CD4-positive, alpha-beta memory T cell (primary cell): ENCODE measurements at regions not wholly inside any gene's neighbourhood (a gene's known extent, or its start where the extent isn't known, plus 50 kb on each side); places are given as distances from the start of the nearest gene placed in this dataset.
"Not testable (repeated sequence)": the region's sequence is repeated elsewhere in the genome, so short reads cannot be mapped to it uniquely, and the experiment has no call there.

ENCODE experiments used
- CTCF ChIA-PET: fragments of 350-600 bp; sonication (Branson Sonifier 250); formaldehyde crosslinking; loops from one replicate; lab custom pipeline; 2021; ENCODE audit warnings: inconsistent platforms; ENCODE audit not compliant: partially characterized antibody; lab: Charles Lee
- POLR2A ChIA-PET: fragments of 350-600 bp; sonication (Branson Sonifier 250); formaldehyde crosslinking; loops from one replicate; lab custom pipeline; 2021; ENCODE audit not compliant: partially characterized antibody; lab: Charles Lee
- DNase-seq, 5 donors: peaks; one replicate each; pipeline versions ENCODE4 v3.0.0 to v3.0.0-alpha.2; 2020 to 2022; ENCODE audit warnings: mixed read lengths in 1 of 5
- H3K27ac ChIP-seq: one replicate; pipeline ENCODE4 v1.7.0; 2013; ENCODE audit warnings: low read depth, low read length
- H3K27me3 ChIP-seq: 2 replicates; pipeline ENCODE4 v1.7.0; 2013; ENCODE audit warnings: mild to moderate bottlenecking, low read length, moderate library complexity; ENCODE audit not compliant: insufficient read depth
- H3K36me3 ChIP-seq: 2 replicates; pipeline ENCODE4 v1.7.0; 2013; ENCODE audit warnings: mild to moderate bottlenecking, low read length, moderate library complexity; ENCODE audit not compliant: insufficient read depth
- H3K4me1 ChIP-seq: 2 replicates; pipeline ENCODE4 v1.7.0; 2013; ENCODE audit warnings: mild to moderate bottlenecking, low read length, moderate library complexity; ENCODE audit not compliant: insufficient read depth
- H3K4me3 ChIP-seq, 2 donors: one replicate each; pipeline ENCODE4 v1.7.0; 2013; ENCODE audit warnings: low read length in 2 of 2, mild to moderate bottlenecking in 1 of 2
- H3K9me3 ChIP-seq, 2 donors: one replicate each; pipeline ENCODE4 v1.7.0; 2013; ENCODE audit warnings: low read length in 2 of 2, control low read depth in 1 of 2; ENCODE audit not compliant: control insufficient read depth in 1 of 2
- H3K27ac Mint-ChIP-seq, 7 donors: one replicate each; pipeline ENCODE4 v1.8.0; 2020 to 2021; ENCODE audit warnings: mixed read lengths in 7 of 7, mild to moderate bottlenecking in 6 of 7, inconsistent platforms in 3 of 7, moderate library complexity in 3 of 7
- H3K27me3 Mint-ChIP-seq, 2 donors: one replicate each; pipeline ENCODE4 v1.8.0; 2020 to 2021; ENCODE audit warnings: mixed read lengths in 2 of 2
- H3K36me3 Mint-ChIP-seq, 2 donors: one replicate each; pipeline ENCODE4 v1.8.0; 2020 to 2021; ENCODE audit warnings: mixed read lengths in 2 of 2, inconsistent platforms in 1 of 2, mild to moderate bottlenecking in 1 of 2
- H3K4me1 Mint-ChIP-seq, 4 donors: one replicate each; pipeline ENCODE4 v1.8.0; 2020 to 2021; ENCODE audit warnings: mixed read lengths in 4 of 4, mild to moderate bottlenecking in 1 of 4
- H3K4me3 Mint-ChIP-seq, 8 donors: one replicate each; pipeline ENCODE4 v1.8.0; 2020 to 2021; ENCODE audit warnings: mixed read lengths in 8 of 8, mild to moderate bottlenecking in 7 of 8, moderate library complexity in 6 of 8, inconsistent platforms in 3 of 8
- H3K9me3 Mint-ChIP-seq, 8 donors: one replicate each; pipeline ENCODE4 v1.8.0; 2020 to 2021; ENCODE audit warnings: mixed read lengths in 8 of 8, mild to moderate bottlenecking in 5 of 8, inconsistent platforms in 3 of 8, moderate library complexity in 1 of 8
- intact Hi-C: fragments of 100-400 bp; cut with micrococcal nuclease; formaldehyde crosslinking; loops from one replicate; pipeline ENCODE4 v1.15.1; 2023

DNA sequence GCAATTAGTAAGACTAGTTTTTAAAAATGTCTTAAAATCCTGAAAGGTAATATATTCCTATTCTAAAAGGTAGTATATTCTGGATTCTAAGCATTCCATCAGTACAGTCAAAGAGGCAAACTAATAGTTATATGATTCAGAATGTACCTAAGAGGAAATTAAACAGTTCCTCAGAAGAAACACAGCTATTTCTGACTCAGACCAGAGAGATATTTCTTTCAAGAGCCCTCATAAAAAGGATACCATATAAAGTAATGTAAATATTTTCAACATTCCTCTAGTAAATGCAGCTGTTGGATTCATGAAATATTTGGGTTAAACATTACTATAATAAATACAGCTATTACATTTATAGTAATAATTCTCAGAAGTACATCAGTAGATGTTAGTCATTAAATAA lies 358.3 kb downstream of the MAGEB5 start:
- H3K27ac ChIP-seq: no peak overlapping the region
- intact Hi-C loops: no loop called here
- Mint-ChIP-seq H3K27me3 (no peaks in the 10 kb centered on the region), H3K27ac (no peak overlapping the region), H3K4me3 (no peak overlapping the region), H3K9me3 (peaks cover 0 to 4% (median 0%) of the 10 kb centered on the region in 8 donors), H3K4me1 (no peaks in the 10 kb centered on the region), H3K36me3 (no peaks in the 10 kb centered on the region)
- no peaks in the 10 kb centered on the region for H3K27me3 ChIP-seq
- CTCF ChIA-PET: no interaction called here
- no peaks in the 10 kb centered on the region for H3K4me1 ChIP-seq
- no peaks in the 10 kb centered on the region for H3K9me3 ChIP-seq
- H3K36me3 ChIP-seq: no peaks in the 10 kb centered on the region
- no peak overlapping the region for H3K4me3 ChIP-seq
- POLR2A ChIA-PET: no interaction called here
- DNase-seq: no peak

GRCh38 chrX:26562156-26562555 lies 346.2 kb downstream of the MAGEB5 start:
- H3K36me3 ChIP-seq: no peaks in the 10 kb centered on the region
- H3K27me3 ChIP-seq: no peaks in the 10 kb centered on the region
- intact Hi-C loops: no loop called here
- H3K9me3 ChIP-seq: no peaks in the 10 kb centered on the region
- no peak overlapping the region for H3K4me3 ChIP-seq
- H3K27ac ChIP-seq: no peak overlapping the region
- Mint-ChIP-seq H3K4me3 (no peak overlapping the region), H3K36me3 (no peaks in the 10 kb centered on the region), H3K9me3 (peaks cover 0 to 2% (median 0%) of the 10 kb centered on the region in 8 donors), H3K27ac (no peak overlapping the region), H3K4me1 (no peaks in the 10 kb centered on the region), H3K27me3 (no peaks in the 10 kb centered on the region)
- CTCF ChIA-PET: no interaction called here
- H3K4me1 ChIP-seq: no peaks in the 10 kb centered on the region
- no peak for DNase-seq
- POLR2A ChIA-PET: no interaction called here

DNA sequence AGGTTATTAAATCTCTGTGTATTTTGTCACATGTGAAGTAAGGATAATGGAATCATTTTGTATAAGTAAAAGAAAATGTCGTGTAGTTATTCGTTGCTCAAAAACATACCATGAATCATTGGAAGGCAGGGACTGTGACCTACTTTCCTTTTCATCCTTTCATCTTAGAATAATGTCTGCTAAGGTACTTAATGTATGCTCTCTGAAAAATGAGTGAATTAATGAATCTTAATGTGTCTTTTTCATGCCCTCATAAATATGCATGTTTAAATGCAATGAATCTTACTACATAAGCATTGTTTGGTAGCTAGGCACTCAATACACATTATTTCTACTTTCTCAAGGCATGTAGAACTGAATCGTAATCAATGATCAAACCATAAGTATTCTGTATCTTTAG lies 343.9 kb downstream of the MAGEB5 start:
- no peaks in the 10 kb centered on the region for H3K4me1 ChIP-seq
- Mint-ChIP-seq H3K9me3 (peaks cover 0 to 6% (median 1%) of the 10 kb centered on the region in 8 donors), H3K4me1 (no peaks in the 10 kb centered on the region), H3K36me3 (no peaks in the 10 kb centered on the region), H3K4me3 (no peak overlapping the region), H3K27ac (no peak overlapping the region), H3K27me3 (no peaks in the 10 kb centered on the region)
- no peak overlapping the region for H3K27ac ChIP-seq
- no peaks in the 10 kb centered on the region for H3K36me3 ChIP-seq
- intact Hi-C loops: no loop called here
- no peaks in the 10 kb centered on the region for H3K27me3 ChIP-seq
- DNase-seq: no peak
- no peak overlapping the region for H3K4me3 ChIP-seq
- CTCF ChIA-PET: no interaction called here
- no peaks in the 10 kb centered on the region for H3K9me3 ChIP-seq
- POLR2A ChIA-PET: no interaction called here

- CTCF ChIA-PET: no interaction called here
Observed at GRCh38 chrX:26558719-26559386, 342.9 kb downstream of the MAGEB5 start.

GRCh38 chrX:26557691-26558321 lies 341.8 kb downstream of the MAGEB5 start:
- Mint-ChIP-seq H3K9me3 (peaks cover 0 to 6% (median 3%) of the 10 kb centered on the region in 8 donors), H3K4me3 (no peak overlapping the region), H3K4me1 (no peaks in the 10 kb centered on the region), H3K27ac (no peak overlapping the region), H3K27me3 (no peaks in the 10 kb centered on the region), H3K36me3 (no peaks in the 10 kb centered on the region)
- Histone ChIP-seq H3K4me3 (no peak overlapping the region), H3K9me3 (no peaks in the 10 kb centered on the region), H3K27me3 (no peaks in the 10 kb centered on the region), H3K36me3 (no peaks in the 10 kb centered on the region), H3K4me1 (no peaks in the 10 kb centered on the region), H3K27ac (no peak overlapping the region)
- intact Hi-C loops: no loop called here
- POLR2A ChIA-PET: no interaction called here
- CTCF ChIA-PET: no interaction called here
- DNase-seq: peak in 1 of 5 donors; percentile 25

More at GRCh38 chrX:26558719-26559386, 342.9 kb downstream of the MAGEB5 start:
- POLR2A ChIA-PET: no interaction called here
- H3K27me3 Mint-ChIP-seq: no peaks in the 10 kb centered on the region
- H3K27ac ChIP-seq: no peak overlapping the region
- H3K4me1 Mint-ChIP-seq: no peaks in the 10 kb centered on the region
- no peaks in the 10 kb centered on the region for H3K36me3 Mint-ChIP-seq
- H3K4me1 ChIP-seq: no peaks in the 10 kb centered on the region
- H3K4me3 ChIP-seq: no peak overlapping the region
- H3K4me3 Mint-ChIP-seq: no peak overlapping the region
- H3K27me3 ChIP-seq: no peaks in the 10 kb centered on the region
- DNase-seq: no peak
- peaks cover 0 to 6% (median 3%) of the 10 kb centered on the region in 8 donors for H3K9me3 Mint-ChIP-seq
- no peaks in the 10 kb centered on the region for H3K36me3 ChIP-seq
- H3K9me3 ChIP-seq: no peaks in the 10 kb centered on the region
- no peak overlapping the region for H3K27ac Mint-ChIP-seq
- intact Hi-C loops: no loop called here

GRCh38 chrX:26525768-26526167 lies 309.8 kb downstream of the MAGEB5 start:
- H3K4me1 ChIP-seq, H3K9me3 ChIP-seq, H3K27ac ChIP-seq, H3K9me3 Mint-ChIP-seq, POLR2A ChIA-PET, H3K27me3 Mint-ChIP-seq, H3K36me3 Mint-ChIP-seq, H3K27ac Mint-ChIP-seq, H3K4me3 ChIP-seq, H3K36me3 ChIP-seq, H3K27me3 ChIP-seq, H3K4me3 Mint-ChIP-seq, intact Hi-C loops, DNase-seq, H3K4me1 Mint-ChIP-seq, CTCF ChIA-PET: not testable (repeated sequence)

GRCh38 chrX:26522501-26522900 lies 306.5 kb downstream of the MAGEB5 start:
- H3K9me3 Mint-ChIP-seq: peaks cover 0 to 6% (median 3%) of the 10 kb centered on the region in 8 donors
- Histone ChIP-seq H3K4me1 (no peaks in the 10 kb centered on the region), H3K36me3 (no peaks in the 10 kb centered on the region), H3K27ac (no peak overlapping the region), H3K4me3 (no peak overlapping the region), H3K27me3 (no peaks in the 10 kb centered on the region), H3K9me3 (no peaks in the 10 kb centered on the region)
- no peak for DNase-seq
- H3K27me3 Mint-ChIP-seq: no peaks in the 10 kb centered on the region
- ChIA-PET CTCF (no interaction called here), POLR2A (no interaction called here)
- H3K4me1 Mint-ChIP-seq: no peaks in the 10 kb centered on the region
- H3K27ac Mint-ChIP-seq: no peak overlapping the region
- intact Hi-C loops: no loop called here
- no peak overlapping the region for H3K4me3 Mint-ChIP-seq
- H3K36me3 Mint-ChIP-seq: no peaks in the 10 kb centered on the region
